DMS79 (cell line): ENCODE measurements at regions not wholly inside any gene's neighbourhood (a gene's known extent, or its start where the extent isn't known, plus 50 kb on each side); places are given as distances from the start of the nearest gene placed in this dataset.
A peak's percentile ranks its signal among the peaks of the same experiment; 100 is the strongest.
"Not testable (repeated sequence)": the region's sequence is repeated elsewhere in the genome, so short reads cannot be mapped to it uniquely, and the experiment has no call there.

Source experiments
- DNase-seq: peaks from one replicate; lab custom pipeline; 2025; lab: John Stamatoyannopoulos, UW

- not testable (repeated sequence) for DNase-seq
Measured at GRCh38 chr5:134471858-134472449, 53.5 kb upstream of the JADE2 start.

- no peak for DNase-seq
Measured at GRCh38 chr5:134468921-134469400, 56.5 kb upstream of the JADE2 start.

GRCh38 chr5:134467231-134467630, 55.5 kb upstream of the CDKN2AIPNL start:
- DNase-seq, result no peak

- DNase-seq, result peak; percentile 68
Measured at GRCh38 chr5:134466241-134467069, 54.8 kb upstream of the CDKN2AIPNL start.

GRCh38 chr5:134465816-134466240, 54.1 kb upstream of the CDKN2AIPNL start:
- DNase-seq, result no peak

GRCh38 chr5:134464988-134465815, 53.5 kb upstream of the CDKN2AIPNL start:
- DNase-seq, result no peak

- DNase-seq, result no peak
Measured at GRCh38 chr5:134463991-134464760, 52.5 kb upstream of the CDKN2AIPNL start.

- no peak for DNase-seq
Measured at GRCh38 chr5:134463176-134463720, 51.6 kb upstream of the CDKN2AIPNL start.

- DNase-seq, result no peak
Measured at GRCh38 chr5:134462761-134463160, 51.1 kb upstream of the CDKN2AIPNL start.

- no peak for DNase-seq
Measured at GRCh38 chr5:134462047-134462575, 50.4 kb upstream of the CDKN2AIPNL start.
